Kidney epithelial cell (primary cell): ENCODE measurements at regions not wholly inside any gene's neighbourhood (a gene's known extent, or its start where the extent isn't known, plus 50 kb on each side); places are given as distances from the start of the nearest gene placed in this dataset.

Source experiments
- DNase-seq: peaks from one replicate; pipeline ENCODE4 v3.0.0-alpha.2; 2010; ENCODE audit warnings: low read depth
- H3K27me3 ChIP-seq: 2 replicates; pipeline ENCODE4 v1.6.0; 2011; ENCODE audit warnings: low read length; ENCODE audit not compliant: control insufficient read depth, insufficient read depth
- H3K36me3 ChIP-seq: 2 replicates; pipeline ENCODE4 v1.5.1; 2011; ENCODE audit warnings: low read length; ENCODE audit not compliant: control insufficient read depth, insufficient read depth
- H3K4me3 ChIP-seq: 2 replicates; pipeline ENCODE4 v1.5.1; 2011; ENCODE audit warnings: low read depth, mild to moderate bottlenecking, control low read depth, low read length
- CTCF ChIP-seq: IDR thresholded peaks from 2 replicates; pipeline ENCODE4 v1.5.1; 2011; ENCODE audit warnings: mild to moderate bottlenecking, moderate library complexity, low read length, control low read depth, inconsistent platforms; ENCODE audit not compliant: insufficient read depth, poor library complexity, severe bottlenecking

GRCh38 chr15:96230526-96231181, 99.8 kb upstream of the NR2F2 start:
- Histone ChIP-seq H3K36me3 (no peaks in the 10 kb centered on the region), H3K4me3 (no peak overlapping the region), H3K27me3 (no peaks in the 10 kb centered on the region)
- peak; percentile 7 for DNase-seq
- no peak for TF ChIP-seq CTCF

- no peaks in the 10 kb centered on the region for H3K36me3 ChIP-seq
- no peak for TF ChIP-seq CTCF
- DNase-seq, result no peak
- no peak overlapping the region for H3K4me3 ChIP-seq
- H3K27me3 ChIP-seq, result no peaks in the 10 kb centered on the region
Observed at GRCh38 chr15:96232335-96232734, 98.2 kb upstream of the NR2F2 start.

GRCh38 chr15:96234109-96234892, 96.2 kb upstream of the NR2F2 start:
- TF ChIP-seq CTCF, result no peak
- Histone ChIP-seq H3K27me3 (no peaks in the 10 kb centered on the region), H3K4me3 (no peak overlapping the region), H3K36me3 (no peaks in the 10 kb centered on the region)
- DNase-seq, result no peak

- DNase-seq, result no peak
- TF ChIP-seq CTCF, result no peak
- H3K4me3 ChIP-seq, result no peak overlapping the region
- H3K36me3 ChIP-seq, result no peaks in the 10 kb centered on the region
- no peaks in the 10 kb centered on the region for H3K27me3 ChIP-seq
Observed at GRCh38 chr15:96237002-96237401, 93.5 kb upstream of the NR2F2 start.

GRCh38 chr15:96242761-96243160, 87.7 kb upstream of the NR2F2 start:
- Histone ChIP-seq H3K36me3 (no peaks in the 10 kb centered on the region), H3K4me3 (no peak overlapping the region), H3K27me3 (no peaks in the 10 kb centered on the region)
- no peak for DNase-seq
- no peak for TF ChIP-seq CTCF
